GM18909 (cell line): ENCODE measurements at regions not wholly inside any gene's neighbourhood (a gene's known extent, or its start where the extent isn't known, plus 50 kb on each side); places are given as distances from the start of the nearest gene placed in this dataset.

ENCODE experiments used
- ATAC-seq: cut with Tn5 transposase; IDR thresholded peaks from one replicate; pipeline ENCODE4 v1.9.1; 2021; ENCODE audit warnings: mild to moderate bottlenecking; ENCODE audit not compliant: unreplicated experiment, poor library complexity

- no peak for ATAC-seq
These were observed 167.0 kb upstream of the SASH1 start for GRCh38 chr6:148175550-148176188.

- no peak for ATAC-seq
These were observed 164.9 kb upstream of the SASH1 start for GRCh38 chr6:148177589-148178233.

DNA sequence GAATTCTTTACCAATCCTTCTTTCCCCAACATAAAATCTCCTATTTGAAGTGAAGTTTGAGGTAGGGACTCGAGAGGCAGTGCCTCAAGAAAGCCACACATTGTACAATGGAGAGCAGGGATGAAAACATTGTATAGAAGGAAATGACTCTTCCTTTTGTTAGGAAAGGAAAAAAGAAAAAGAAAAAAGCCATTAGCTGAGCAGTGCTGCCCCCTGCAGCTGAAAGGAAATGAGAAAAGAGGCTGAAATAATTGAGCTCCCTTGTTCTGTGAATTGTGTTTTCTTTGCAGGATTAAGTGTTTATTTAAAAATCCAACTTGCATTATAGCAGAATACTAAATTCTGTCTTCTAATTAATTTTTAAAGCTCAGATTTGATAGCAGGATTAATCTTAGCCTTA lies 162.9 kb upstream of the SASH1 start:
- ATAC-seq, result no peak

DNA sequence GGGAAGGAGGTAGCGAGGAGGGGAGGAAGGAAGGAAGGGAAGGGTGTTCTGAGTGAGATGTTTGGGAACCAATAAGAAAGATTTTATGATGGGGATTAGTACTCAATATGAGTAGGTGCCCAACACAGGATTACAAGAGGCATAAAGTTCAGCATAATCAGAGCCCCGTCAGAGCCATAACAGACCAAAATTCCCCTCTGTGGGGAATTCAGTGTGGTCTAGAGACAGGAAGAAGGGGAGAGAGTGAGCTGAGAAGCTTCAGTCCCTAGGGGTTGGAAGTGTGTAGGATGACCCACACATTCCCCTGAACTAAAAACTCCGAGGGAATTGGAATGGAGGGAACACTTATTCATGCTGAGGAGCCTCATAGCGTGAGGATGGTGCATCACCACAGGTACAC lies 160.3 kb upstream of the SASH1 start:
- ATAC-seq, result no peak

GRCh38 chr6:148183776-148184175 lies 158.9 kb upstream of the SASH1 start:
- ATAC-seq, result no peak

DNA sequence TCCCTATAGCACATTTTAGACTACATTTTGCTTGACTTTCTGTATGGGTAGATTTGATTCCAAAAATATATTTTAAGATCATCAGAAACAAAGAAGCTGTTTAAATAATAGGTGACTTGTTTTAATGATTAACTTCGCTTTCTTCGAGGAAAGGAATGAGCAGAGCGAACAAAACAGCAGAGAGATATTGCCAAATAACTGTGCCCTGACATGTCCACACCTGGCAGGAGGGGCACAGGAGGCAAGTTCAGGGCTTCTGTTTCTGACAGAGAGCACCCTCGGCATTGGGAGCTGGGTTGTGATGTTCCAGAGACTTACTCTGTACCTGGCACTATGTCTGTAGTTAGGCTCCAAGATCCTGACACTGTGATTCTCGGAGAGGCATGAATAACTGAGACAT lies 155.7 kb upstream of the SASH1 start:
- ATAC-seq, result no peak

- ATAC-seq, result no peak
These were observed 150.3 kb upstream of the SASH1 start for GRCh38 chr6:148192310-148192709.

DNA sequence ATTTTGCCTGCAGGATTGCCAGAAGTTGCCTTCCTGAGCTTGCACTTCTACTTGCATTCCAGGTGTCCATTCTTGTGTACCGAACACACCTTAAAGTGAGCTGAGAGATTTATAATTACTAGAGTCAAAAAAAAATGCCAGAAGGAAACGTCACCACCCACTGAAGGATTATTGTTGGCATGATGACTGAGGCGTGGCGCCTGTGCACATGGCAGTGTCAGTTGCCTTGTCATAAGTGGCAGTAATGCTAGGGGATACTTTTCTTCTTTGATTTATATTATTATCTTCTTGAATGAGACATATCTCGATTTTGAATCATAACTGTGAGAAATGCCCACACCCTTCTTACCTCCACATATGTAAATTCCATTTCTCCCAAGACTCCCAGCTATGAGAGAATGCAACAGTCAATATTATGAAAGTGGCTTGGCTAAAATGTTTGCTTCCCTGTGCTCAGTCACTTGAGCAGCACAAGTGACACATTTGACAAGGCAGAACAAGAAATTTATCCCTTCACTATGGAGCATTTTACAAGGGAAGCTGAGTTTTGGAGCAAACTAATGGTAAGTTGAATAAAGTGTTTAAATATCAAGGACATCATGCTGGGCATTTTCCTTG lies 149.5 kb upstream of the SASH1 start:
- no peak for ATAC-seq

DNA sequence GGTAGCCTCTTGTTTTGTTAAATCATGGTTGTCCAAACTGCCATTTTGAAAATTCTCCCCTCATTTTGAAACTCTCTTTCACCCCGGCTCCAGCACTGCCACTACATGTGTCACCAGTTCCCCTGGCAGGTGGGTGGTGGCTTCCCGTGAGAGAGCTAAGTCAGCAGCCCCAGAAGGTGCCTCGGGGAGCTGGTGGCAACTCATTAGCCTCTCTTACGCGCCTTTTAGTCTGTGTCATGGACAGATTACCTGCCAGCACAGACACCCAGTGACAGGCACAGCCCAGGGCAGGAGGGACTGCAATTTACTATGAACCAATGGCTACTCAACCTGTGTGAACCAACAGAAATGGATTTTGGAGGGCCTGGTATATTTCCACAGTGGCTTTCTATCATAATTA lies 147.1 kb upstream of the SASH1 start:
- ATAC-seq, result no peak

- ATAC-seq, result no peak
These were observed 143.1 kb upstream of the SASH1 start for GRCh38 chr6:148199584-148199983.

DNA sequence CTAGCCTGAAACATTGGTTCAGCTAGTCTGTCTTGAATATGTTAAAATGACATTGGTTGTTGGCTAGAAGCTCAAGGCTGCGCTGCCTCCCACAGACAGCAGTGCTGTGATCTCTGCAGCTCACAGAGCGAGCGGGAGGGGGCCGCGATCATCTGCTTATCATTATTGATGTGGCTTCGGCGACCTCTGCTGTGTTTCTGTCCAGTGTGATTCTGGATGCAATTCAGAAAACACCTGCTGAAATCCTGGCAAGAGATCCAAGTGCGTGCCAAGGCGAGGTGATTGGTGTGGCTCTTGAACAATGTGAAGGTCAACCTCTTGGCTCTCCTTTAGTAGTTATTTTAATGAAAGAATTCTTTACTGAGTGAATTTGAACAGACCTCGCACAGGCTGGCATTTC lies 142.3 kb upstream of the SASH1 start:
- no peak for ATAC-seq

DNA sequence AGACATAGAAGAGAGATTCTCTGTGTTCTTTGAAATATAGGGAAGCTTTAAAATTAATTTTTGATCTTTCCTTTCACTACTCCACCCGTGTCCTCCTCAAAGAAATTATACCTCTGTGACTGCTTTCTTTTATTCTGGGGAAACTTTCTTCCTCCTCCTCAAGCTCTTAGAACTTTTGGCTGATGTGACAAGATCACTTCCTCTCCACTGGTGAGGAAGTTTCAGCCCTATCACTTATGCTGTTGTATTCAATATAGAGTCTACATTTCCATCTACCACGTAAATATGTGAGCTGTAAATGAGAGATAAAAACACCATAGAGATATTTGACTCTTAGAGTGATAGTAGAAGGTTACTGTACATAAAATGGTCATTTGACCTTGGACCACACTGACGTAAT lies 141.9 kb upstream of the SASH1 start:
- no peak for ATAC-seq

DNA sequence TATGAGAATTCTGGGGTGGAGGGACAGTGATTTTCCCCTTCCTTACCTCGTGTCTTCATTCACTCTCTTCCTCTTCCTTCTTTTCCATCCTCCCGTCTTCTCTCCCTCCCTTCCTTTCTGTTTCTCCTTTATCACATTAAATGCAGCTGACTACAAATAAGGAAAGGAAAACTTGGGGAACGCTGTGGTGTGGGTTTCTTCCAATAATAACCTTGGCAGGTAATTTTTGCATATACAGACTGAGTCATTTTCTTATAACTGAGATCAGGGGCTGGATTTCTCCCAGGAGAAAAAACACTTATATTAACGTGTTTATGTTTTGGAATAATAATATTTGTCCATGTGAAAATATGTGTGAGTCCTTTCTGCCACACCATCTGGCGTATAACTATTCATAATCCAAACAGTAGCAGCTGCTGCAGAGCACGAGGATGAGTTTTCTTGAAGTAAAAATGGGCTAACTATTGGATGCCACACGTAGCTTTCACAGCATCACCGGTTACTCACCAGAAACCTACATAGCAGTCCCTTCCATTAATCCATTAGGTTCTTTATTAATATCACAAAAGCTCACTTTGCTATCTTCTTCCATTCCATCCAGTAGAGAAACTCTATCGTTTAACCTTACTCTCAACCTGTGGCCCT lies 139.2 kb upstream of the SASH1 start:
- no peak for ATAC-seq

DNA sequence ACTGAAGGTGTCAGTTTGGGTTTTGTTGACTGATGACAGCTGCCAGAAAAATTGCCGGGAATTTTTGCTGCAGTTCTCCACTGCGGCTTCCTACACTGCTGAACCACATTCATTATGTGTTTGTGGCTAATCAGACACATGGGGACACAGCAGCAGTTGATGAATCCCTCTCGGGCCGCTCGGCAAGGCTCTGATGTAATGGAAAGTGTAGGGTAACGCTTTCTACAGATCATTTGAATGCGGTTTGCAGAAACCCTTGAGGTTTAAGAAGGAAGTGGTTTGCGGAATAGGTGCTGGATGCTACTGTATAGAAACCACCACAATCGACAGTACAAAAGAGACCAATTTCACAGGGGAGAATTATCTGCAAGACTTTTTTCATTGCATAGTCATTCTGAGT lies 138.7 kb upstream of the SASH1 start:
- ATAC-seq, result peak; percentile 99

GRCh38 chr6:148208298-148208697 lies 134.3 kb upstream of the SASH1 start:
- ATAC-seq, result no peak

GRCh38 chr6:148211777-148212324 lies 130.8 kb upstream of the SASH1 start:
- ATAC-seq, result no peak

- no peak for ATAC-seq
These were observed 130.3 kb upstream of the SASH1 start for GRCh38 chr6:148212366-148212765.

DNA sequence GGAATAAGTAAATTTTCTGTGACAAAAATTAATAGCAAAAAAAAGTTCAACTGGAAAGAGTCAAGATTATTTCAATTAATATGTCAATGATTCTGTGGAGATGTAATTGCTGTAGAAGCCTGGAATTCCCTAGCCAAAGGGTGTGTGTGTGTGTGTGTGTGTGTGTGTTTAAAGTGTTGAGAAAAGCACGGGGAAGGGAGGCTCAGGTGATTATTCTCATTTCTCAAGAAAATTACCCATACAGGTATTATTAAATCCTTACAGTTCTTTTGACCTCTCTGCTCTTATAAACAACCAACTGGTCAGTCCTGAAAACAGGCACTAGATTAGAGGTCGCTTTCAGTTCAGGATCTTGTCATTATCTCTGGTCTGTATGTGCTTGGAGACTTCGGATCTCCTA lies 129.3 kb upstream of the SASH1 start:
- ATAC-seq, result no peak

DNA sequence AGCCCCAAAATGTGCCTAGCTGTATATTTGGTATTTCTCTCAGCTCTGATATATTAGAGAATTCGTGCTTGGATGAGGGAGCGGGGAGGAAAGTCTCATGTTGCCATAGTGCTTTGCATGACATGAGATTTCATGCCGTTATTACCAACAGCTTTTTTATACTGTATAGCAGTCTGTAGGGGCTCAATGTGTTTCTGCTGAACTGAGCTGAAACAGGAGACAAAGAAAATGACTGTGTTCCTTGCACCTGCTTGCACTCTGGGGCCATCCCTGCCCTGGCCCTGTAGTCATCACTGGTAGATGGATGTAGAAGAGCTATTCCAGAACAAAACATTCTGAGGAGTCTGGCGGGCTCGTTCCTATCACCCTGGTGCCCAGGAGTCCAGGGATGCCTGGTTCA lies 128.0 kb upstream of the SASH1 start:
- ATAC-seq, result no peak

DNA sequence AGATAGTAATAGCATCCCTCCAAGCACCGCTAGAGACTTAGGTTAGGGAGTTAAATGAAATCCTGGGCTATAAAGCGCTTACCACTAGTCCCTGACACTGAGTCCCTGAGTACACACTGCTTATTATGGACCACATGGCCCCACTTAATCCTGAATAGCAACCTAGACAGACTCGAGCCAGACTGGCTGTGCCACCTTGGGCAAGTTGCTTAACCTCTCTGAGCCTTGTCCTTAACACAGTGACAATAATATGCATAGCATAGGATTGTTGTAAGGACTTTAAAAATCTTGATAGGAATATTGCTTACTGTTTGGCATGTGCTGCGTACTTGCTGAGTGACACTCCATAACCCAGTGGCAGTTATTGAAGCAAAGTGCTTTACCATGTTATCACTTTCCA lies 125.6 kb upstream of the SASH1 start:
- no peak for ATAC-seq

GRCh38 chr6:148217921-148218320 lies 124.7 kb upstream of the SASH1 start:
- no peak for ATAC-seq
